CD4-positive, alpha-beta T cell (primary cell): ENCODE measurements at regions not wholly inside any gene's neighbourhood (a gene's known extent, or its start where the extent isn't known, plus 50 kb on each side); places are given as distances from the start of the nearest gene placed in this dataset.

Experiments
- ATAC-seq: fragments of 200-7000 bp; cut with Tn5 transposase; one replicate; pipeline ENCODE4 v1.10.0; 2022; ENCODE audit warnings: mild to moderate bottlenecking; ENCODE audit not compliant: poor library complexity
- CTCF ChIA-PET: fragments of 350-600 bp; sonication (Branson Sonifier 250); formaldehyde crosslinking; loops from one replicate; lab custom pipeline; 2021; ENCODE audit warnings: antibody characterized with exemption, inconsistent platforms; lab: Charles Lee
- POLR2A ChIA-PET: fragments of 350-600 bp; sonication (Branson Sonifier 250); formaldehyde crosslinking; loops from one replicate; lab custom pipeline; 2021; ENCODE audit warnings: antibody characterized with exemption, inconsistent platforms; lab: Charles Lee
- DNase-seq, 14 experiments: peaks; one replicate each; pipeline ENCODE4 v3.0.0-alpha.2; 2013 to 2020; ENCODE audit warnings: mixed read lengths in 2 of 14
- H3K27ac ChIP-seq, 2 donors: one replicate each; pipeline versions ENCODE4 v1.5.1 to v1.7.0; 2013; ENCODE audit warnings: low read length in 2 of 2, low read depth in 1 of 2, mild to moderate bottlenecking in 1 of 2
- H3K27me3 ChIP-seq, 2 experiments: 1 replicate in 1 of 2; 2 replicates in 1 of 2; pipeline versions ENCODE4 v1.6.1 to v1.7.0; 2013; ENCODE audit warnings: low read length in 2 of 2, control low read depth in 1 of 2, mild to moderate bottlenecking in 1 of 2, moderate library complexity in 1 of 2; ENCODE audit not compliant: insufficient read depth in 2 of 2, control insufficient read depth in 1 of 2
- H3K36me3 ChIP-seq: one replicate; pipeline ENCODE4 v1.6.1; 2013; ENCODE audit warnings: low read length, control low read depth; ENCODE audit not compliant: insufficient read depth
- H3K4me1 ChIP-seq: one replicate; pipeline ENCODE4 v1.6.1; 2013; ENCODE audit warnings: low read length, control low read depth; ENCODE audit not compliant: insufficient read depth
- H3K4me3 ChIP-seq: one replicate; pipeline ENCODE4 v1.5.1; 2013; ENCODE audit warnings: mild to moderate bottlenecking, low read length, moderate library complexity
- H3K9me3 ChIP-seq, 2 experiments: 1 replicate in 1 of 2; 2 replicates in 1 of 2; pipeline versions ENCODE4 v1.6.1 to v1.7.0; 2013; ENCODE audit warnings: low read length in 2 of 2, mild to moderate bottlenecking in 2 of 2, control low read depth in 1 of 2, moderate library complexity in 1 of 2; ENCODE audit not compliant: control insufficient read depth in 1 of 2, insufficient read depth in 1 of 2
- H3K27ac Mint-ChIP-seq: one replicate; pipeline ENCODE4 v1.8.0; 2020; ENCODE audit warnings: mixed read lengths
- H3K27me3 Mint-ChIP-seq: one replicate; pipeline ENCODE4 v1.8.0; 2021; ENCODE audit warnings: mixed read lengths
- H3K36me3 Mint-ChIP-seq: one replicate; pipeline ENCODE4 v1.8.0; 2021; ENCODE audit warnings: low read depth, mixed read lengths
- H3K4me1 Mint-ChIP-seq: one replicate; pipeline ENCODE4 v1.8.0; 2021; ENCODE audit warnings: low read depth, mixed read lengths
- H3K4me3 Mint-ChIP-seq: one replicate; pipeline ENCODE4 v1.8.0; 2020; ENCODE audit warnings: mild to moderate bottlenecking, mixed read lengths
- H3K9me3 Mint-ChIP-seq: one replicate; pipeline ENCODE4 v1.8.0; 2020; ENCODE audit warnings: mixed read lengths
- CTCF ChIP-seq: fragments of 200-600 bp; IDR thresholded peaks from one replicate; pipeline ENCODE4 v1.8.0; 2022; ENCODE audit warnings: antibody characterized with exemption, mild to moderate bottlenecking
- intact Hi-C, 2 experiments: fragments of 100-400 bp; cut with DNase I in 1 of 2; cut with micrococcal nuclease in 1 of 2; formaldehyde crosslinking; loops; one replicate each; pipeline versions ENCODE4 v1.15.1 to v1.9.0; 2023 to 2025; cut with DNase I, micrococcal nuclease

- DNase-seq (no peak), ATAC-seq (no peak)
- no peaks in the 10 kb centered on the region for H3K27me3 ChIP-seq
- Mint-ChIP-seq H3K27me3 (no peaks in the 10 kb centered on the region), H3K4me1 (no peaks in the 10 kb centered on the region), H3K4me3 (no peak overlapping the region), H3K9me3 (peaks cover 3% of the 10 kb centered on the region), H3K27ac (no peak overlapping the region), H3K36me3 (no peaks in the 10 kb centered on the region)
- H3K27ac ChIP-seq = no peak overlapping the region
- no peaks in the 10 kb centered on the region for H3K36me3 ChIP-seq
- POLR2A ChIA-PET = no interaction called here
- no peaks in the 10 kb centered on the region for H3K9me3 ChIP-seq
- CTCF ChIA-PET = no interaction called here
- intact Hi-C loops = no loop called here
- no peak overlapping the region for H3K4me3 ChIP-seq
- no peak for TF ChIP-seq CTCF
- H3K4me1 ChIP-seq = no peaks in the 10 kb centered on the region
Observed at GRCh38 chr5:153340738-153341137, 149.7 kb upstream of the GRIA1 start.

DNA sequence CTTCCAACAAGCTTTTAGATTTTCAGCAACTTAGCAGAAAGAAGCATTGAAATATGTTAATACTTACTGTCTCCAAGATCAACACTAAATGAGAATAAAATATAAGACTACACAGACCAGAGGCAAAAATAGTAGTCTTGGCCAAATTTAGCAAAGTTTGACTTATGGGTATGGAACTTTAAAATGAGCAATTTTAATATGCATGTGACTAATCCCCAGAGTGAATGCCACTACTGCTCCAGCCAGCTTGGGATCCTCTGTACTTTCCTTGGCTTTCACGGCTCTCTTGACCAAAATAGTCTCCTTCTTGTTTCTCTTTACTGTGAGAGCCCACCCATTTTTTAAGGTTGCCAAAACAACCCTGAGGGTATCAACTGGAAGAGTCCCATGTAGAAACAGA, 148.0 kb upstream of the GRIA1 start:
- peaks cover 7% of the 10 kb centered on the region for H3K9me3 Mint-ChIP-seq
- H3K4me1 Mint-ChIP-seq = no peaks in the 10 kb centered on the region
- no peaks in the 10 kb centered on the region for H3K9me3 ChIP-seq
- no peaks in the 10 kb centered on the region for H3K27me3 ChIP-seq
- ChIA-PET CTCF (no interaction called here), POLR2A (no interaction called here)
- DNase-seq (no peak), ATAC-seq (no peak)
- H3K27ac ChIP-seq = no peak overlapping the region
- H3K4me1 ChIP-seq = no peaks in the 10 kb centered on the region
- no peaks in the 10 kb centered on the region for H3K36me3 Mint-ChIP-seq
- H3K4me3 ChIP-seq = no peak overlapping the region
- TF ChIP-seq CTCF = no peak
- H3K27me3 Mint-ChIP-seq = no peaks in the 10 kb centered on the region
- no peaks in the 10 kb centered on the region for H3K36me3 ChIP-seq
- intact Hi-C loops = no loop called here
- H3K4me3 Mint-ChIP-seq = no peak overlapping the region
- no peak overlapping the region for H3K27ac Mint-ChIP-seq

DNA sequence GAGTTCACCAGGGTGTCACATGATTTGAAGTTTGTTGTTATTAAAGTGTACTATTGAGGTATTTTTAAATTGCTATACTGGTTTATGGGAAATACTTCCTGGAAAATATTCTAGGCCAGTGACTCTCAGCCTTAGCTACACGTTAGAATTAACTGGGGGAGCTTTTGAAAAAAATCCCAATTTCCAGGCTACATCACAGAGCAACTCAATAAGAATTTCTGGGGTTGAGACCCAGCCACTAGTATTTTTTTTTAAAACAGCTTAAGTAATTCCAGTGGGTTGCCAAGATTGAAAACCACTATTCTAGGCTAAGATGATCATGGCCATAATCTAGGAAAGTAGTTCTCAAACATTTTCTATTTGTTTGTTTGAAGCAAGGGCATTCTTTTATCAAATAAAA, 142.9 kb upstream of the GRIA1 start:
- H3K4me3 Mint-ChIP-seq = no peak overlapping the region
- ATAC-seq (no peak), DNase-seq (no peak)
- TF ChIP-seq CTCF = no peak
- H3K27ac Mint-ChIP-seq = no peak overlapping the region
- H3K4me3 ChIP-seq = no peak overlapping the region
- no peaks in the 10 kb centered on the region for H3K9me3 ChIP-seq
- H3K4me1 ChIP-seq = no peaks in the 10 kb centered on the region
- H3K36me3 ChIP-seq = no peaks in the 10 kb centered on the region
- no peaks in the 10 kb centered on the region for H3K4me1 Mint-ChIP-seq
- no peaks in the 10 kb centered on the region for H3K36me3 Mint-ChIP-seq
- peaks cover 7% of the 10 kb centered on the region for H3K9me3 Mint-ChIP-seq
- POLR2A ChIA-PET = no interaction called here
- H3K27me3 ChIP-seq = no peaks in the 10 kb centered on the region
- CTCF ChIA-PET = no interaction called here
- no peak overlapping the region for H3K27ac ChIP-seq
- H3K27me3 Mint-ChIP-seq = peaks cover 5% of the 10 kb centered on the region
- intact Hi-C loops = no loop called here
